ENCODE measurements at regions not wholly inside any gene's neighbourhood (a gene's known extent, or its start where the extent isn't known, plus 50 kb on each side); places are given as distances from the start of the nearest gene placed in this dataset.

- Histone ChIP-seq H3K9me3 (no peaks in the 10 kb centered on the region), H3K27ac (peak overlapping the region in 1 of 4 donors; percentile 11), H3K36me3 (no peaks in the 10 kb centered on the region), H3K4me3 (no peak overlapping the region), H3K4me1 (peaks cover 0 to 10% (median 8%) of the 10 kb centered on the region in 3 donors), H3K27me3 (no peaks in the 10 kb centered on the region)
- intact Hi-C loops (cut with DNase I): no loop called here
- FAIRE-seq: no peak
- TF ChIP-seq CTCF (IDR thresholded peaks at IDR 0.05): no peak
- WGBS, 2 donors: 74 to 78% methylated on average over 8 of the region's 8 CpGs
- DNase-seq: peak in 1 of 6 donors; percentile 43
- no peak for ATAC-seq
These were observed 163.1 kb downstream of the LY86 start for GRCh38 chr6:6751619-6752023.

GRCh38 chr6:6752129-6752528 is 163.6 kb downstream of the LY86 start:
- Histone ChIP-seq H3K4me3 (no peak overlapping the region), H3K27ac (peak overlapping the region in 1 of 4 donors; percentile 11), H3K36me3 (no peaks in the 10 kb centered on the region), H3K9me3 (no peaks in the 10 kb centered on the region), H3K27me3 (no peaks in the 10 kb centered on the region), H3K4me1 (peaks cover 0 to 10% (median 8%) of the 10 kb centered on the region in 3 donors)
- 87 to 88% methylated on average over 4 of the region's 4 CpGs for WGBS, 2 donors
- DNase-seq (no peak), ATAC-seq (no peak), FAIRE-seq (no peak)
- intact Hi-C loops (cut with DNase I): no loop called here
- TF ChIP-seq CTCF (IDR thresholded peaks at IDR 0.05): no peak

- Histone ChIP-seq H3K36me3 (no peaks in the 10 kb centered on the region), H3K4me3 (no peak overlapping the region), H3K9me3 (no peaks in the 10 kb centered on the region), H3K4me1 (peaks cover 2 to 10% (median 8%) of the 10 kb centered on the region in 3 donors), H3K27ac (no peak overlapping the region), H3K27me3 (no peaks in the 10 kb centered on the region)
- TF ChIP-seq CTCF (IDR thresholded peaks at IDR 0.05): no peak
- DNase-seq (no peak), FAIRE-seq (no peak), ATAC-seq (no peak)
- intact Hi-C loops (cut with DNase I): no loop called here
- WGBS, 2 donors: 91% methylated on average over 8 of the region's 8 CpGs
These were observed 164.8 kb downstream of the LY86 start for GRCh38 chr6:6753301-6753700.

- Histone ChIP-seq H3K4me3 (no peak overlapping the region), H3K4me1 (peaks cover 3 to 14% (median 5%) of the 10 kb centered on the region in 3 donors), H3K36me3 (no peaks in the 10 kb centered on the region), H3K9me3 (no peaks in the 10 kb centered on the region), H3K27ac (no peak overlapping the region), H3K27me3 (no peaks in the 10 kb centered on the region)
- DNase-seq (no peak), FAIRE-seq (no peak), ATAC-seq (no peak)
- TF ChIP-seq CTCF (IDR thresholded peaks at IDR 0.05): no peak
- WGBS, 2 donors: 79 to 82% methylated on average over 3 of the region's 3 CpGs
- intact Hi-C loops (cut with DNase I): no loop called here
These were observed 168.0 kb downstream of the LY86 start for GRCh38 chr6:6756526-6756925.

GRCh38 chr6:6758546-6758914 is 170.0 kb downstream of the LY86 start:
- 32 to 39% methylated on average over 3 of the region's 3 CpGs for WGBS, 2 donors
- ATAC-seq (peak; percentile 39 to 62 (median 61)), DNase-seq (no peak), FAIRE-seq (no peak)
- no peak overlapping the region for H3K4me3 ChIP-seq
- no peaks in the 10 kb centered on the region for H3K27me3 ChIP-seq
- H3K9me3 ChIP-seq: no peaks in the 10 kb centered on the region
- H3K36me3 ChIP-seq: no peaks in the 10 kb centered on the region
- peaks cover 3 to 14% (median 5%) of the 10 kb centered on the region in 3 donors for H3K4me1 ChIP-seq
- TF ChIP-seq CTCF (IDR thresholded peaks at IDR 0.05): no peak
- intact Hi-C loops (cut with DNase I): no loop called here
- H3K27ac ChIP-seq: peak overlapping the region; percentile 61 to 78 (median 73)

Measured in pancreas (tissue), 10 donors.